DOHH2 (cell line): ENCODE measurements at regions not wholly inside any gene's neighbourhood (a gene's known extent, or its start where the extent isn't known, plus 50 kb on each side); places are given as distances from the start of the nearest gene placed in this dataset.

ENCODE experiments used
- EZH2phosphoT487 ChIP-seq: fragments of 200-600 bp; sonication (generic); IDR thresholded peaks from 2 replicates; pipeline ENCODE4 v1.6.1; 2017; ENCODE audit warnings: borderline replicate concordance, mild to moderate bottlenecking, antibody characterized with exemption, low read length, moderate library complexity, mixed read lengths
- TF ChIP-seq, protein P1 (sequence below): fragments of 200-600 bp; sonication (generic); IDR thresholded peaks from one replicate; pipeline ENCODE4 v1.5.1; 2014; ENCODE audit warnings: antibody characterized with exemption, mild to moderate bottlenecking, low read depth, low read length; ENCODE audit not compliant: poor library complexity, severe bottlenecking

DNA sequence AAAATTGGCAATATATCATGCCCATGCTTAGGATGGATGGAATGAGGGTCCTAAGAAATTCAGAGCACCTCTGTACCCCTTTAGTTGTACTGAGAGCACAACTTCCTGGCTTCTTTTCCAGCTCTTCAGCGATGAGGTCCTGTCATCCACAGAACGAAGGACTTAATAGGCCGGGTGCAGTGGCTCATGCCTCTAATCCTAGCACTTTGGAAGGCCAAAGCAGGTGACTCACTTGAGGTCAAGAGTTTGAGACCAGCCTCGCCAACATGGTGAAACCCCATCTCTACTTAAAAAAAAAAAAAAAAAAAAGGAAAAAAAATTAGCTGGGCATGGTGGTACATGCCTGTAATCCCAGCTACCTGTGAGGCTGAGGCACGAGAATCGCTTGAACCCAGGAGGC lies 125.3 kb upstream of the BMAL1 start:
- TF ChIP-seq, protein P1, sequence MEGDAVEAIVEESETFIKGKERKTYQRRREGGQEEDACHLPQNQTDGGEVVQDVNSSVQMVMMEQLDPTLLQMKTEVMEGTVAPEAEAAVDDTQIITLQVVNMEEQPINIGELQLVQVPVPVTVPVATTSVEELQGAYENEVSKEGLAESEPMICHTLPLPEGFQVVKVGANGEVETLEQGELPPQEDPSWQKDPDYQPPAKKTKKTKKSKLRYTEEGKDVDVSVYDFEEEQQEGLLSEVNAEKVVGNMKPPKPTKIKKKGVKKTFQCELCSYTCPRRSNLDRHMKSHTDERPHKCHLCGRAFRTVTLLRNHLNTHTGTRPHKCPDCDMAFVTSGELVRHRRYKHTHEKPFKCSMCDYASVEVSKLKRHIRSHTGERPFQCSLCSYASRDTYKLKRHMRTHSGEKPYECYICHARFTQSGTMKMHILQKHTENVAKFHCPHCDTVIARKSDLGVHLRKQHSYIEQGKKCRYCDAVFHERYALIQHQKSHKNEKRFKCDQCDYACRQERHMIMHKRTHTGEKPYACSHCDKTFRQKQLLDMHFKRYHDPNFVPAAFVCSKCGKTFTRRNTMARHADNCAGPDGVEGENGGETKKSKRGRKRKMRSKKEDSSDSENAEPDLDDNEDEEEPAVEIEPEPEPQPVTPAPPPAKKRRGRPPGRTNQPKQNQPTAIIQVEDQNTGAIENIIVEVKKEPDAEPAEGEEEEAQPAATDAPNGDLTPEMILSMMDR, result no peak
- TF ChIP-seq EZH2phosphoT487, result no peak
